ENCODE measurements at regions not wholly inside any gene's neighbourhood (a gene's known extent, or its start where the extent isn't known, plus 50 kb on each side); places are given as distances from the start of the nearest gene placed in this dataset.

DNA sequence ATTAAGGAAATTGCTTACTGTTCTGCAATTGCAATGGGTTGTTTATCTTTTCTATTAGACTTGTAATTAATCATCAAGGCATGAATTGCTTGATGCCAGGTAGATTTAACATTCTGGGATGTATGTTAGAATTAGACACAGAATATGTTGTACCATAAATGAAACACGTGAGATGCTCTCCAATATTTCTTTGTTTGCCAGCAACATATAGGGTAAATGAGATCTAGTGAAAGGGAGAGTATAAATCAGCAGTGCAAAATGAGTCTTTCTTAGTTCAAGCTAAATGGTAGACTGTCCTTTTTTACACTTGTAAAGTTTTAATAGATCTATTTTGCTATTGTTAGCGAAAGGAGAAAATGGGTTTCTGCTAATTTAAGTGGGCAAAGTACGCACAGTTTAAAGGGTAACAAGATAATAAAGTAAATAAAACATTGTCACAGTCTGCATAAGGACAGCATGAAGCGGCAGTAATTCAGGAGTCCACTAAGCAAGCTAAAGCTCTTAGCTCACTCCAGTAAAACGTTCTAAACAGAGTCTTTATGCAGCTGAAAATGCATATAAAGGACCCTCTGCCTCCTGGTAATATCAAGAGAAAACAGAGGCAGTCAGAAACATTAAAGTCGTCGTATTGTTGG is 1137.1 kb downstream of the OLFM4 start:
- no peak for DNase-seq (ENCODE audit: low read depth)

GRCh38 chr13:54173996-54174395 is 1145.4 kb downstream of the OLFM4 start:
- DNase-seq (ENCODE audit: low read depth), result no peak

DNA sequence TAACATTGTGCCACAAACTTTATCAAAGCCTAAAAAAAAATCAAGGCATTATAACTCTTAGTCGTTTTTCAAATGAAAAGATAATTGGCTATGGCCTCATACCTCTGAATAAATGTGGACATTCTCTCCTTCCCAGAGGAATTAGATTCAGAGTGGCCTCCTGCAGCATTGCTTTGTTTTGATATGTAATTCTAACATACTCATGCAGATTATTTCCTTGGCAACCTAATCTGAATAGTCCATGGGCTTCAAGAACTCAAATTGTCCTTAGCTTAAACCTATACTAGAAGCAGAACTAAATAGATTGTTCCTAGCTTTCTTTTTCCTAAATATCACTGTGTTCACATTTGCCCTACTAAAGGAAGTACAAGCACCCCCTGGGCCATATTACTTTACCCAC is 1146.9 kb downstream of the OLFM4 start:
- DNase-seq (ENCODE audit: low read depth), result no peak

GRCh38 chr13:54177466-54177865 is 1148.9 kb downstream of the OLFM4 start:
- DNase-seq (ENCODE audit: low read depth), result no peak

GRCh38 chr13:54183166-54183565 is 1154.6 kb downstream of the OLFM4 start:
- DNase-seq (ENCODE audit: low read depth), result no peak

DNA sequence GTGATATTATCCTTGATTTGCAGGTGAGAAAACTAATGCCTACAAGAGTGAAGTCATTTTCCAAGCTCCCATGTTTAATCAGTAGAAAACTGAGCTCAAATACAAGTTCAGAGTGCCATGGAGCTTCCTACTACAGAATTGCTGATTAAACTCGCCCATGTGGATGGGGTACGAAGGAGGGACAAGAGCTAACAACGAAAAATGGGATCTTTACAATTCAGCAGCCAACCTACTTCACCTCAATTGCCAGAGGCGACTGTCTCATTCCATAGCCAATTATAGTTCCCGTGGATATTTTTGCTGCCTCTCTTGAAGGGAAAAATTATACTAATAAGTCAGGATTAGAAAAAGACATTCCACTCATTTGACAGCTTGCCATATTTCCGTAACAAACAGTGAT is 1155.1 kb downstream of the OLFM4 start:
- no peak for DNase-seq (ENCODE audit: low read depth)

DNA sequence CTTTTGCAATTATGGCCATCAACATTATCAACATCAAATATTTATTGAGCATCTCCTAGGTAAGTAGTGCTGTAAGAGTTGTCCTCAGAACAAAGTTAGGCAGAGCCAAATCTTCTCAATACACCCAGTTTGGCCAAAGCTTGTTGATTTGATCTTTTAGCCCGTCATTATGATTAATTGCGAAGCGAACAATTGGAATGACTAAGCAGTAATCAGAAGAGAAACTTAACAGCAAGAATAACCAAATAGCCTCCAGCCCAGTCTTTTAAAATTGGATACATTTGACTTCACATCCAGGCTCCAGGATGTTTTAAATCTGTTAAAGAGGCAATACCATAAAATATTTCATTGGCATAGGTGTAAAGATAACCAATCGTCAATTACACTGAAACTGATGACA is 1156.0 kb downstream of the OLFM4 start:
- DNase-seq (ENCODE audit: low read depth), result no peak

- DNase-seq (ENCODE audit: low read depth), result no peak
These were observed 1156.5 kb downstream of the OLFM4 start for GRCh38 chr13:54185101-54185500.

- DNase-seq (ENCODE audit: low read depth), result no peak
These were observed 1157.2 kb downstream of the OLFM4 start for GRCh38 chr13:54185785-54186184.

DNA sequence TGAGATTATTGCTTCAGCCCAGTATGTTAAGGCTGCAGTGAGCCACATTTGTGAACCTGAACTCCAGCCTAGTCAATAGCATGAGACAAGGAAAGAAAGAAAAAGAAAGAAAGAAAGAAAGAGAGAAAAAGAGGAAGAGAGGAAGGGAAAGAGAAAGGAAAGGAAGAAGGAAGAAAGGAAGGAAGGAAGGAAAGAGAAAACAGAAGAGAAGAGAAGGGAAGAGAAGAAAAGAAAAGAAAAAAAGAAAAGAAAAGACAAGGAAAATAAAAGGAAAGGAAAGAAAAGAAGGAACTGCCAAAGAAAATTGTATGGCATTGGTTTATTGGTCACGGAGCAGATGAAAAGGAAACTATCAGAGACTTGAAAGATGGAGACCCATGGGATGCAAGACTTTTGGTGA is 1158.8 kb downstream of the OLFM4 start:
- no peak for DNase-seq (ENCODE audit: low read depth)

DNA sequence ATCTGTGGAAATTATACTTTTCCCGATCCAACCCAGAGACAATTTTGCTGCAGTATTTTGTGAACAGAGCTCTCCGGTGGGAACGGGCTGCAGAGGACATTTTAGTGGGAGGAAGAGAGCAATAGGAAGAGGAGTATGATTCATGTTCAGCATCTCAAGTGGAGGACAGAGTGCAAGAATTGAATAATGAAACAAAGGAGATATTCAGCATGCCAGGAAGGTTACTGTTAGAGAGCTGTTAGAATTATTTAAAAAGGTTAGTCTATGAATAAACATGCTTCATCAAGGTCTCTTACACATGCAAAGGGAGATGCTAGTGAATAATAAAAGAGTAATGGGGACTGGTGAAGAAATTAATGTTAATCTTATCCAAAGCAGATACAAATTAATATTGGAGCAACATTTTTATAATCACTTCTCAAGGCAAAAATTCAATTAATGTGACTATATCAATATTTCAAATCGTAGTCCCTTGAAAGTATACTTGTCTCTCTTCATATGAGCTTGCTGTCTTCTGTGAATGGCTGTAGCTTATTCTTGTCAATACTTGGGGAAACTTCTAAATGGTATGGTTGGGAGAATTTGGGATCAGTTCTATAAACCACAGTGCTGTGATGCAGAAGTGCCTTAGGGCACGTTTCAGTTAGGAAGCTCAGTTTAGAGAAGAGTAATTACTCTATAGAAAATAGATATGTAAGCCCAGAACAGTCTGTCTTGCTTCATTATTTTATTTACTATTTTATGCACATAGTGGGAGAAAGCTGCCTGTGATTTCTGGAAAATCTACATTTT is 1165.8 kb downstream of the OLFM4 start:
- DNase-seq (ENCODE audit: low read depth), result no peak

DNA sequence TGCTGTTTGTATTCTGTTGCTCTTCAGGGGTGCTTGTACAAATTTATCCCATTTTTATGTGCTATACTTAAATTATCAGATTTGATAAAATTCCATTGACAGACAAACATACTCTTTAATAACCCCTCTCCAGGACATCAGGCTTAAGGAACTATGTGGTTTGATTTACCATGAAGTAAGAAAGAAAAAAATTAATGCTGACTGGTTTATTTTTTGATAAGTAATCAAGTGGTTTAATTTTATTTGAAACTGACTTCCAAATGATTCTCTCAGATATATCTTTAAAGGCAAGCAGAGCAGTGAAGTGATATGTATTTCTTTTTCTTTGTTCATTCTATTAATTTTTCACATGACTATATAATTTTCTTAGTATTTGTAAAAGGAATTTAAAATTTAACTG is 1168.1 kb downstream of the OLFM4 start:
- DNase-seq (ENCODE audit: low read depth), result no peak

DNA sequence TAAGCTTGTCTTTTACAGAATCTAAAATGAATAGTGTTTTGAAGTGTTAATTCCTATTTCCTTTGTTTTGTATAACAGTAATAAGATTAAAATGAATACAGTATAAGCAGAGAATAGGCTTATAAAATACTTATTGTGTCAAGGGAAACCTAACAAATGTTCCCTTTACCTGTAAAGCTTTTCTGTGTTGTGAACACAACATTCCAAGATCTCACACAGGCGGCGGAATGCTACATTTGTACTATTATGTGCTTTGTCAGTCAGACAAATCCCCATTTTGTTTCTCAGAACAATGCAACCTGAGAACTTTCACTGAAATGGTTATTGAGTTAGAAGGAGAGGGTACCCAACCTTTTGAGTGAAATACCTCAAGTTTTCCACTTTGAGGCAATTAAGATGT is 1170.3 kb downstream of the OLFM4 start:
- DNase-seq (ENCODE audit: low read depth), result no peak

- no peak for DNase-seq (ENCODE audit: low read depth)
These were observed 1178.0 kb downstream of the OLFM4 start for GRCh38 chr13:54206626-54207025.

- DNase-seq (ENCODE audit: low read depth), result no peak
These were observed 1181.9 kb downstream of the OLFM4 start for GRCh38 chr13:54210397-54211049.

- DNase-seq (ENCODE audit: low read depth), result no peak
These were observed 1187.6 kb downstream of the OLFM4 start for GRCh38 chr13:54216221-54216620.

- DNase-seq (ENCODE audit: low read depth), result no peak
These were observed 1198.3 kb downstream of the OLFM4 start for GRCh38 chr13:54226876-54227275.

DNA sequence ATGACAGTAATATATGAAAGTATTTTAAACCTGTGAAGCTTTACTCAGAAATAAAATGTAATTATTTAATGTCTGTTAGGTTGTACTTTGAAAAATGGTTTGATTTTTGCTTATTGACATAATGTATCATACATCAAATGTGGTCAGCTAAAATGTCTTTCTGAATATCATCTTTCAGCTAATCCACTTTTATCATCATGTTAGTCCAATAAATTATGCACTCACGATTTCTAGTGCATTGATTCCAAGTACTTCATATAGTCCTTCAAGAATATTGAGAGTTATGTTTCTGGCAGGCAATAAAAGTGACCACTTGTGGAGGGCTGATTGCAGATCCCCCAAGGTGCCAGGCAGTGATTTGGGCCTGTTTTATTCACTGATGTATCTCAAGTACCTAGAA is 1204.1 kb downstream of the OLFM4 start:
- DNase-seq (ENCODE audit: low read depth), result no peak

- DNase-seq (ENCODE audit: low read depth), result no peak
These were observed 1206.0 kb downstream of the OLFM4 start for GRCh38 chr13:54234607-54235006.

GRCh38 chr13:54241719-54242118 is 1213.1 kb downstream of the OLFM4 start:
- DNase-seq (ENCODE audit: low read depth), result no peak

DNA sequence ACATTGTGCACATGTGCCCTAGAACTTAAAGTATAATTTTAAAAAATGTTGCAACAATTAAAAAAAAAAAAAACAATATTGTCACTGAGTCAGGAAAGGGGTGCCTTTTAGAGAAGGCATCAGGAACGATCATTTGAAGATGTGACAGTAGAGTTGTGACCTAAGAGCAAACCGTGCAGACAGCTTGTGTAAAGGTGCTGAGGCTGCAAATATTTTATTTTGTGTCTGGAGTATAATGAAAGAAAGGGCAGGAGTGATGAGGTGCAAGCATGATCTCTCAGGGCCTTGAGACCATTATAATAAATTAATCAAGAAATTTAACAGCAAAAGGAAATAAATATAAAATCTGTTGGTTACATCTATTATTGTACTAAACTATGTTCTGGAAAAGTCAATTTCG is 1219.7 kb downstream of the OLFM4 start:
- no peak for DNase-seq (ENCODE audit: low read depth)

- no peak for DNase-seq (ENCODE audit: low read depth)
These were observed 1233.2 kb downstream of the OLFM4 start for GRCh38 chr13:54261856-54262255.

- no peak for DNase-seq (ENCODE audit: low read depth)
These were observed 1235.3 kb downstream of the OLFM4 start for GRCh38 chr13:54263868-54264267.
